Activated CD4-positive, alpha-beta T cell treated with anti-CD3 and anti-CD28 coated beads, Interleukin-2, amount 10 ng/mL, durations not matched to agents 24 days and 14 days (primary cell): ENCODE measurements at regions not wholly inside any gene's neighbourhood (a gene's known extent, or its start where the extent isn't known, plus 50 kb on each side); places are given as distances from the start of the nearest gene placed in this dataset.

Source experiments
- DNase-seq: peaks from one replicate; pipeline ENCODE4 v3.0.0; 2022
- H3K27ac Mint-ChIP-seq: one replicate; pipeline ENCODE4 v1.8.0; 2022; ENCODE audit warnings: mild to moderate bottlenecking, mixed read lengths
- H3K27me3 Mint-ChIP-seq: one replicate; pipeline ENCODE4 v1.8.0; 2022; ENCODE audit warnings: mixed read lengths
- H3K36me3 Mint-ChIP-seq: one replicate; pipeline ENCODE4 v1.8.0; 2022; ENCODE audit warnings: low read depth, mild to moderate bottlenecking, mixed read lengths
- H3K4me1 Mint-ChIP-seq: one replicate; pipeline ENCODE4 v1.8.0; 2021; ENCODE audit warnings: mixed read lengths
- H3K4me3 Mint-ChIP-seq: one replicate; pipeline ENCODE4 v1.8.0; 2022; ENCODE audit warnings: mild to moderate bottlenecking, moderate library complexity, mixed read lengths
- H3K9me3 Mint-ChIP-seq: one replicate; pipeline ENCODE4 v1.8.0; 2021; ENCODE audit warnings: mixed read lengths
- intact Hi-C: fragments of 100-400 bp; cut with micrococcal nuclease; formaldehyde crosslinking; loops from one replicate; pipeline ENCODE4 v1.15.1; 2023

- H3K27me3 Mint-ChIP-seq: peaks cover 2% of the 10 kb centered on the region
- intact Hi-C loops: no loop called here
- H3K4me1 Mint-ChIP-seq: no peaks in the 10 kb centered on the region
- no peak overlapping the region for H3K27ac Mint-ChIP-seq
- no peak overlapping the region for H3K4me3 Mint-ChIP-seq
- H3K9me3 Mint-ChIP-seq: no peaks in the 10 kb centered on the region
- H3K36me3 Mint-ChIP-seq: no peaks in the 10 kb centered on the region
- DNase-seq: no peak
Observed at GRCh38 chr3:67896130-67896529, 241.7 kb upstream of the SUCLG2 start.

GRCh38 chr3:67894510-67894909 is 240.1 kb upstream of the SUCLG2 start:
- H3K9me3 Mint-ChIP-seq: peaks cover 4% of the 10 kb centered on the region
- peaks cover 2% of the 10 kb centered on the region for H3K27me3 Mint-ChIP-seq
- H3K4me1 Mint-ChIP-seq: no peaks in the 10 kb centered on the region
- no peak overlapping the region for H3K4me3 Mint-ChIP-seq
- intact Hi-C loops: no loop called here
- H3K27ac Mint-ChIP-seq: no peak overlapping the region
- H3K36me3 Mint-ChIP-seq: no peaks in the 10 kb centered on the region
- no peak for DNase-seq

DNA sequence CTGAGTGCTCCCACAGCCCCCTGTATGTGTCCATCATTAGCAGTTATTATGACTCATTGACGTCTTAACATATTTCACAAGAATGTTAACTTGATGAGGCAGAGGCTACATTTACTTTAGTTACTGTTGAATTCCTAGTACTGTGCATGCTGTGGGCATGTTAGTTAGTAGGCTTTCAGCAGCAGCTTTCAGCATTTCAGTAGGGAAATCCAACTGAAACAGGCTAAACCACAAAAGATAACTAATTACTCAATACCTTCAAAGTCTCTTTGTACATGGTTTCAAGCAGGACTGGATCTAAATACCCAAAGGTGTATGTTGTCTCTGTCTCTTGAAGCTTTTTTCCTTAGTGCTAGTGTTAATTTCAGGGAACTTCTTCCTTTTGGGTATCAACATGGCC is 229.9 kb upstream of the SUCLG2 start:
- H3K36me3 Mint-ChIP-seq: no peaks in the 10 kb centered on the region
- H3K27me3 Mint-ChIP-seq: no peaks in the 10 kb centered on the region
- DNase-seq: no peak
- peaks cover 16% of the 10 kb centered on the region for H3K9me3 Mint-ChIP-seq
- H3K4me3 Mint-ChIP-seq: no peak overlapping the region
- intact Hi-C loops: no loop called here
- no peak overlapping the region for H3K27ac Mint-ChIP-seq
- H3K4me1 Mint-ChIP-seq: no peaks in the 10 kb centered on the region

GRCh38 chr3:67883766-67884165 is 229.4 kb upstream of the SUCLG2 start:
- Mint-ChIP-seq H3K36me3 (no peaks in the 10 kb centered on the region), H3K4me1 (no peaks in the 10 kb centered on the region), H3K27ac (no peak overlapping the region), H3K9me3 (peaks cover 13% of the 10 kb centered on the region), H3K4me3 (no peak overlapping the region), H3K27me3 (no peaks in the 10 kb centered on the region)
- DNase-seq: no peak
- intact Hi-C loops: no loop called here

DNA sequence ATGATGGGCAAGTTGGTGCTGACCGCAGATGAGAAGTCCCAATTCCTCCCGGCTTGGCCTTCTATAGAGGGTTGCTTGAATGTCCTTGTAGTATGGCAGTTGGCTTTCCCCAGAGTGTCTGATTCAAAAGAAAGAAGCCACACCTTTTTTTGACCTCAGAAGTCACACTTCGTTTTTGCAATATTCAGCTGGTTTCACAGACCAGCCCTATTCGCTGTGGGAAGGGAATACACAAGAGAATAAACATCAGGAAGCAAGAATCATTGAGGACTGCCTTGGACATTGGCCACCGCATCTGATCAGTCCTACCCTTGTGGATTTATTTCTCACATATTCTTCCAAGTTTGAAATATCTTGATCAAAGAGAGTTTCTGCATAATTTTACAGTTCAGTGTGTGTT is 228.6 kb upstream of the SUCLG2 start:
- H3K27ac Mint-ChIP-seq: no peak overlapping the region
- H3K4me3 Mint-ChIP-seq: no peak overlapping the region
- no peak for DNase-seq
- no peaks in the 10 kb centered on the region for H3K27me3 Mint-ChIP-seq
- H3K9me3 Mint-ChIP-seq: peaks cover 8% of the 10 kb centered on the region
- H3K36me3 Mint-ChIP-seq: no peaks in the 10 kb centered on the region
- intact Hi-C loops: no loop called here
- no peaks in the 10 kb centered on the region for H3K4me1 Mint-ChIP-seq

GRCh38 chr3:67876261-67876660 is 221.8 kb upstream of the SUCLG2 start:
- H3K4me3 Mint-ChIP-seq: no peak overlapping the region
- H3K27me3 Mint-ChIP-seq: no peaks in the 10 kb centered on the region
- H3K4me1 Mint-ChIP-seq: no peaks in the 10 kb centered on the region
- H3K36me3 Mint-ChIP-seq: no peaks in the 10 kb centered on the region
- H3K9me3 Mint-ChIP-seq: peaks cover 11% of the 10 kb centered on the region
- no peak overlapping the region for H3K27ac Mint-ChIP-seq
- DNase-seq: no peak
- intact Hi-C loops: no loop called here

DNA sequence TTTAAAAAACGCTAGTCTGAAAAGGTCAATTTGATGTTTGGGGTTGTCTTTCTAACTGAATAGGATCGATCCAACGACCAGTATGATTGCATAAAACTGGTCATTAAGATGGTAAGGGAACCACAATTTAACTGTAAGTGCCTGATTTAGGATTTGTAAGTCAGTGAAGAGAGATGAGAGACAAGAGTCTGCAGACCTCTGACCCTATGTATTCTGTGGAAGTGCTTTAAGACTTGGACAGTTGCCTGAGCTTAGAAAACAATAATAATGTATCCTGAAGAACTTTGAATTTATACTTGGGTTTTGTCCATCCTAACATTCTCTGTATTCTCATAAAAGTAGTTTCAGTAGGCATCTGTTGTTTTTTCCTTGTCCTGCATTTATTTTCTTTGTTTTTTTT is 221.4 kb upstream of the SUCLG2 start:
- Mint-ChIP-seq H3K27ac (no peak overlapping the region), H3K4me1 (no peaks in the 10 kb centered on the region), H3K27me3 (no peaks in the 10 kb centered on the region), H3K36me3 (no peaks in the 10 kb centered on the region), H3K4me3 (no peak overlapping the region), H3K9me3 (peaks cover 11% of the 10 kb centered on the region)
- DNase-seq: no peak
- intact Hi-C loops: no loop called here

- no peaks in the 10 kb centered on the region for H3K27me3 Mint-ChIP-seq
- no peak for DNase-seq
- no peak overlapping the region for H3K27ac Mint-ChIP-seq
- peaks cover 11% of the 10 kb centered on the region for H3K9me3 Mint-ChIP-seq
- intact Hi-C loops: no loop called here
- H3K4me1 Mint-ChIP-seq: no peaks in the 10 kb centered on the region
- H3K36me3 Mint-ChIP-seq: no peaks in the 10 kb centered on the region
- H3K4me3 Mint-ChIP-seq: no peak overlapping the region
Observed at GRCh38 chr3:67875338-67875737, 220.9 kb upstream of the SUCLG2 start.

DNA sequence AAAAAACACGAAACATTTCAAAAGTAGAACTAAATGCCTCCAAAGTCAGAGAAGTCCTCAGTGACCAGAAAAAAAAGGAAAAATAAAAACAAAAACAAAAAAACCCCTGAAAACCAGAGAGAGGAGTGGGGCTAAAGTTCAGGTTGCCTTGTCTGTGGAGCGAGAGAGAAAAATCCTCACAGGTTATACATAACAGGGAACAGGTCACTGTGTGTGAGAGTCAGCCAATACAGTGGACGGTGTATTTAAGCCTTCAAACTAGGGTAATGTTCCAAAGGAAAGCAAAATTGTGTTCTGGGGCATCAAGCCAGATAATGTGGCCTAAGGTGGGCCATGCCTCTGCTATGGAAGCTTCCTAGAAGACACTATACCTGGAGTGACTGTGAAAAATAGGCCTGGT is 216.1 kb upstream of the SUCLG2 start:
- DNase-seq: no peak
- no peak overlapping the region for H3K27ac Mint-ChIP-seq
- intact Hi-C loops: no loop called here
- H3K4me1 Mint-ChIP-seq: no peaks in the 10 kb centered on the region
- H3K9me3 Mint-ChIP-seq: peaks cover 7% of the 10 kb centered on the region
- no peak overlapping the region for H3K4me3 Mint-ChIP-seq
- no peaks in the 10 kb centered on the region for H3K36me3 Mint-ChIP-seq
- no peaks in the 10 kb centered on the region for H3K27me3 Mint-ChIP-seq

- Mint-ChIP-seq H3K27me3 (no peaks in the 10 kb centered on the region), H3K27ac (no peak overlapping the region)
- no peak for DNase-seq
Observed at GRCh38 chr3:67866571-67866970, 212.2 kb upstream of the SUCLG2 start.

DNA sequence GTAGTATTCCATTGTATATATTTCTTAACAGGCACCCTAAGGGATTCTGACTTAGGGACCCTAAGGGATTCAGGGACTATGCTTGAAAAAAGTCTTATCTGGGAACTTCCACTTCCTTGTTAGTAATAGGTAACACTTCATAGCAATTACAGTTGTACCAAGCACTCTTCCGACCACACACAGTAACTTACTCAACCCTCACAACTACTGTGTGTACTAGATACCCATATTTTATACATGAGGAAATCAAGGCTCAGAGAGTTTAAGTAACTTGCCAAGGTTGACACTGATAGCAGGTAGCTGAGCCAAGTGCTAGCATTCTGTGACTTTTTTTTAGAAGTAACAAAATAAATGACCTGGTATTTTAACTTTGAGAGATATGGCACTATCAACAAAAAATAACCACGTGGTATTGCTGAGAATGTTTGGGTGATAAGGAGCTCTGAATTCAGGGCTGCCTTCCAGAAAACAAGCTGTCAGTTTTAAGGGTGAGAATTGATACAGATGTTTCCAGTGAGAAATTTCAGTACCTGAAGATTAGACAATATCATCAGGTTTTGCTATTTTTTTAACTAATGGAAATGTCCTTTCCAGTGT is 210.3 kb upstream of the SUCLG2 start:
- intact Hi-C loops: no loop called here
- Mint-ChIP-seq H3K4me1 (no peaks in the 10 kb centered on the region), H3K4me3 (no peak overlapping the region), H3K9me3 (peaks cover 7% of the 10 kb centered on the region), H3K36me3 (no peaks in the 10 kb centered on the region), H3K27ac (no peak overlapping the region), H3K27me3 (no peaks in the 10 kb centered on the region)
- DNase-seq: no peak

More at GRCh38 chr3:67866571-67866970, 212.2 kb upstream of the SUCLG2 start:
- no peaks in the 10 kb centered on the region for H3K4me1 Mint-ChIP-seq
- no peaks in the 10 kb centered on the region for H3K9me3 Mint-ChIP-seq
- intact Hi-C loops: no loop called here
- no peak overlapping the region for H3K4me3 Mint-ChIP-seq
- H3K36me3 Mint-ChIP-seq: no peaks in the 10 kb centered on the region

GRCh38 chr3:67863869-67864268 is 209.5 kb upstream of the SUCLG2 start:
- Mint-ChIP-seq H3K9me3 (peaks cover 7% of the 10 kb centered on the region), H3K27me3 (no peaks in the 10 kb centered on the region), H3K4me1 (no peaks in the 10 kb centered on the region), H3K36me3 (no peaks in the 10 kb centered on the region), H3K27ac (no peak overlapping the region), H3K4me3 (no peak overlapping the region)
- DNase-seq: no peak
- intact Hi-C loops: no loop called here

- intact Hi-C loops: no loop called here
- Mint-ChIP-seq H3K9me3 (peaks cover 7% of the 10 kb centered on the region), H3K4me1 (no peaks in the 10 kb centered on the region), H3K36me3 (no peaks in the 10 kb centered on the region), H3K27me3 (no peaks in the 10 kb centered on the region), H3K27ac (no peak overlapping the region), H3K4me3 (no peak overlapping the region)
- DNase-seq: no peak
Observed at GRCh38 chr3:67860429-67860828, 206.0 kb upstream of the SUCLG2 start.

DNA sequence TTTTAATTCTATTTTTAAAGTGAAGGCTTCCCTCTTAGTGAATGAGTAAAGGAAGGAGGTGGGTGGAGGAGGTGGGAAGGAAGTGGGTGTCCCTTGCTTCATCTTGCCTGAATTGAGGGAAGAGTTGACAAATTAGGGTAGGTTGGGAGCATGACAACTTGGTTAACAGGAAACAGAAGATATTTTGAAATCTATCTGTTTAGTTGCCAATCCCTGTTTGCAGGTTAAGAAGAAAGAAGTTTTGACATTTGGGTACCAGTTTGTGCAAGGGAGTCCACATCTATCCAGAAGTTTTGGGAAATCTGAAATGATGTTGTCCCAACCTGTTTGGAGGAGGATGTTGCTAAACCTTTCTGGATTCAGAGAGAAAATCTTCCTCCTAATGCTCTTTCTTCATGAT is 204.1 kb upstream of the SUCLG2 start:
- H3K27ac Mint-ChIP-seq: no peak overlapping the region
- H3K27me3 Mint-ChIP-seq: no peaks in the 10 kb centered on the region
- DNase-seq: no peak
- no peaks in the 10 kb centered on the region for H3K36me3 Mint-ChIP-seq
- H3K4me3 Mint-ChIP-seq: no peak overlapping the region
- H3K4me1 Mint-ChIP-seq: no peaks in the 10 kb centered on the region
- peaks cover 7% of the 10 kb centered on the region for H3K9me3 Mint-ChIP-seq
- intact Hi-C loops: no loop called here

GRCh38 chr3:67856718-67857117 is 202.3 kb upstream of the SUCLG2 start:
- no peak for DNase-seq
- H3K36me3 Mint-ChIP-seq: no peaks in the 10 kb centered on the region
- H3K4me3 Mint-ChIP-seq: no peak overlapping the region
- no peaks in the 10 kb centered on the region for H3K27me3 Mint-ChIP-seq
- peaks cover 7% of the 10 kb centered on the region for H3K9me3 Mint-ChIP-seq
- intact Hi-C loops: no loop called here
- no peaks in the 10 kb centered on the region for H3K4me1 Mint-ChIP-seq
- no peak overlapping the region for H3K27ac Mint-ChIP-seq
